Spleen (tissue), 11 donors: ENCODE measurements at regions not wholly inside any gene's neighbourhood (a gene's known extent, or its start where the extent isn't known, plus 50 kb on each side); places are given as distances from the start of the nearest gene placed in this dataset.

ENCODE experiments used
- DNase-seq: peaks from one replicate; pipeline ENCODE4 v3.0.0-alpha.2; 2020
- H3K27ac ChIP-seq, 8 donors: fragments of 200-600 bp; sonication (generic) in 7 of 8; 1 replicate in 4 of 8; 2 replicates in 4 of 8; pipeline versions ENCODE4 v1.5.0 to v1.8.0; 2016 to 2021; ENCODE audit warnings: inconsistent platforms in 4 of 8, mild to moderate bottlenecking in 4 of 8, moderate library complexity in 1 of 8
- H3K27me3 ChIP-seq, 7 donors: fragments of 200-600 bp; sonication (generic) in 6 of 7; replicated peaks in 1 of 7; 1 replicate in 4 of 7; 2 replicates in 3 of 7; pipeline versions ENCODE4 v1.5.0 to v1.8.0; 2016 to 2021; ENCODE audit warnings: inconsistent platforms in 3 of 7, mild to moderate bottlenecking in 1 of 7
- H3K36me3 ChIP-seq, 6 donors: fragments of 200-600 bp; sonication (generic) in 5 of 6; 1 replicate in 4 of 6; 2 replicates in 2 of 6; pipeline versions ENCODE4 v1.5.0 to v1.8.0; 2016 to 2021; ENCODE audit warnings: inconsistent platforms in 2 of 6
- H3K4me1 ChIP-seq, 6 donors: fragments of 200-600 bp; sonication (generic) in 5 of 6; 1 replicate in 3 of 6; 2 replicates in 3 of 6; pipeline versions ENCODE4 v1.5.0 to v1.8.0; 2016 to 2021; ENCODE audit warnings: inconsistent platforms in 3 of 6
- H3K4me3 ChIP-seq, 8 donors: fragments of 200-600 bp; sonication (generic) in 7 of 8; 1 replicate in 4 of 8; 2 replicates in 4 of 8; pipeline versions ENCODE4 v1.5.0 to v1.8.0; 2016 to 2021; ENCODE audit warnings: inconsistent platforms in 4 of 8, mild to moderate bottlenecking in 4 of 8, moderate library complexity in 2 of 8
- H3K9me3 ChIP-seq, 8 donors: fragments of 200-600 bp; sonication (generic) in 7 of 8; 1 replicate in 4 of 8; 2 replicates in 4 of 8; pipeline versions ENCODE4 v1.5.0 to v1.8.0; 2016 to 2021; ENCODE audit warnings: inconsistent platforms in 4 of 8
- CTCF ChIP-seq, 11 experiments: fragments of 200-600 bp in 7 of 11; fragments of 450-650 bp in 4 of 11; sonication (generic) in 4 of 11; IDR thresholded peaks in 8 of 11; conservative IDR thresholded peaks in 3 of 11; 1 replicate in 7 of 11; 2 replicates in 4 of 11; pipeline versions ENCODE4 v1.4.0 to v1.8.0; 2016 to 2021; ENCODE audit warnings: antibody characterized with exemption in 11 of 11, inconsistent platforms in 4 of 11, mild to moderate bottlenecking in 1 of 11
- POLR2A ChIP-seq, 3 donors: fragments of 450-650 bp; IDR thresholded peaks; one replicate each; pipeline ENCODE4 v1.5.1; 2017; ENCODE audit warnings: antibody characterized with exemption in 3 of 3, mild to moderate bottlenecking in 1 of 3
- POLR2AphosphoS5 ChIP-seq, 3 donors: sonication (generic); formaldehyde crosslinking; IDR thresholded peaks; one replicate each; pipeline ENCODE4 v1.5.1; 2017; ENCODE audit warnings: antibody characterized with exemption in 3 of 3
- whole genome bisulfite sequencing, 5 donors: extraction: QIAGEN DNeasy Blood & Tissue Kit in 3 of 5; methylation state at CpG; one replicate each; pipeline versions ENCODE4 v1.1.5 to v1.1.7; 2013 to 2018; 5-methylcytosine and 5-hydroxymethylcytosine counted together
- intact Hi-C: fragments of 100-400 bp; cut with DNase I; formaldehyde crosslinking; loops from one replicate; pipeline ENCODE4 v1.15.0; 2023; ENCODE audit warnings: low total_unique reads
- donor health status: healthy with polysubstance abuse.
- donor health status: DM: no; HTN: no; CAD: no; lungs with moderate emphysema.
- donor health status: DM: no; HTN: no; CAD: no.
- donor health status: Bipolar disorder and iron deficiency.
- donor health status: healthy.
- donor health status: DM: no; HTN: no; CAD: no.
- donor health status: DM: yes; HTN: yes; CAD: no.

DNA sequence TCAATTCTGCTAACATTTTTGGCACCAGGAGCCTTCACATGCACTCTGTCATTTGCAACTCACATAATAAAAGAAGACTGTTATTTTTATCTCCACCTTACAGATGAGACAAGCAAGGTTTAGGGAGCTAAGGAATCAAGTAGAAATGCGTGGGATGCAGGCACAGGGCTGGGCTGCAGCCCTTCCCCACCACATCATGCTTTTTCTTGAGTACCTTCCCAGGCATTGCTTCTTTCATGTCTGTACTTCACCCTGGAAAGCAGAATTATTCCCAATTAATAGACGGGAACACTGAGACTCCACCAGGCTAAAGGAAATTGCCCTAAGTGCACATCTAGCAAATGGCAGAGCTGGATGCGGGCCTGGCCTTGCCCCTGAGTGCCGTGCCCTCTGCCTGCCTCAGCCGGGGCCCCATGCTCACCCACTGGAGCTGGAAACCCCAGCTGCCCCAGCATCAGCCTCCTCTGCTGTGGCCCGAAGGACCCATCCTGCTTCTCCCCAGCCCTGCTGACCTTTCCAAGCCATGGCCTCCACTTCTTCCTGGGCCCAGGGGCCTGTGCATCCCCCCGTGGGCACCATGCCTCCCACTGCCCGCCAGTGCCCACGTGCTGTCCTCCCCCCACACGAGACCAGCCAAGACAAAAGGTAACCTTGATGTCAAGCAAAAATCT lies 257.5 kb downstream of the TOMM20 start:
- H3K4me3 ChIP-seq, result no peak overlapping the region
- no peaks in the 10 kb centered on the region for H3K36me3 ChIP-seq
- H3K9me3 ChIP-seq, result no peaks in the 10 kb centered on the region
- H3K27me3 ChIP-seq, result no peaks in the 10 kb centered on the region
- WGBS, 5 donors, result 77 to 89% (median 82%) methylated on average over 8 to 10 of the region's 10 CpGs
- no peak for DNase-seq
- no peak for TF ChIP-seq CTCF (IDR thresholded peaks at IDR 0.05 in 8 of 11, conservative IDR thresholded peaks at IDR 0.05 in 3 of 11)
- no peak for TF ChIP-seq POLR2AphosphoS5 (IDR thresholded peaks at IDR 0.05)
- no peak for TF ChIP-seq POLR2A (IDR thresholded peaks at IDR 0.05)
- H3K4me1 ChIP-seq, result peaks cover under 1 to 48% (median 10%) of the 10 kb centered on the region in 6 donors
- H3K27ac ChIP-seq, result no peak overlapping the region
- intact Hi-C loops, result no loop called here

DNA sequence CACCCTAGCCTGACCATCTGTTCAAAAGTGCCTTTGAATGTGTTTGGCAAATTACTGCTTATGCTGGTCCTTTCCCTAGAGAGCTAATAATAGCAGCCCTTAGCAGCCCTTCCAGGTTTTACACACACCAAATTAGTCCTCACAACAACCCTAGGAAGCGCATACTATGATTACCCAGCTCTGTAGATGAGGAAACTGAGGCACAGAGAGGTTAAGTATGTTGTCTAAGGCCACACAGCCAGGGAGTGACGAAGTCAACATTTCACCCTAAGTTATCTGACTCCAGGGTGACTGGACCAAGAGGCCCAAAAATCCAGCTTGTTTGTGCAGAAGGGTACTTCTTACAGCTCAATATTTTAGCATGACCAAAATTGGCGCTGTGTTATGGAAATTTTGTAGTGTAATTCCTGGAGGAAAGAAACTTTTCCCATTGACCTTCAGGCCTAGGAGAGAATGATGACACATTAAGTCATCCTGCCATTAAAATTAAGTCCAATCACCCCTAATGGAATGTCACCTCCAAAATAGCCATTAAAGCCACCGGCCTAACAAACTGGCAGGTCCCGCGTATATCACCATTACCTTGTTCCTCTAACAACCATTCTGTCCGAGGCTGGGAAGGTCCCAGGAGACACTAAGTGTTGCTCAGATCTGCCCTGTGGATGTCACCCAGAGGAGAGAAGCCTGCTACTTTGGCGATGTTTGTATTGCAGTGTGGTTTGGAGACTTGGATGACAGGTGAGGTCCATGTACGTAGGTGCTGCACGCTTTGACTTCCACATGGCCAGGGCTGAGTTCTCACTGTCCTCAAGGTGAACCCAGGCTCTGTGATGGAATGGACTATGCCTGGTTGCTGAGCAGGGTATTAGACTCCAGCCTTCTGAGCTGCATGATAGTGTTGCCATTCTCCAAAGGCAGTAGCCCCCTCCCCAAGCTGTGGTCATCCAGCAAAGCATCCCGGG lies 258.3 kb downstream of the TOMM20 start:
- Histone ChIP-seq H3K27ac (no peak overlapping the region), H3K4me3 (no peak overlapping the region), H3K9me3 (no peaks in the 10 kb centered on the region), H3K4me1 (peaks cover 0 to 41% (median 3%) of the 10 kb centered on the region in 6 donors), H3K27me3 (no peaks in the 10 kb centered on the region), H3K36me3 (no peaks in the 10 kb centered on the region)
- intact Hi-C loops, result no loop called here
- no peak for TF ChIP-seq POLR2A (IDR thresholded peaks at IDR 0.05)
- TF ChIP-seq POLR2AphosphoS5 (IDR thresholded peaks at IDR 0.05), result no peak
- no peak for TF ChIP-seq CTCF (IDR thresholded peaks at IDR 0.05 in 8 of 11, conservative IDR thresholded peaks at IDR 0.05 in 3 of 11)
- DNase-seq, result no peak
- WGBS, 5 donors, result 90 to 93% (median 90%) methylated on average over 10 to 11 of the region's 11 CpGs

DNA sequence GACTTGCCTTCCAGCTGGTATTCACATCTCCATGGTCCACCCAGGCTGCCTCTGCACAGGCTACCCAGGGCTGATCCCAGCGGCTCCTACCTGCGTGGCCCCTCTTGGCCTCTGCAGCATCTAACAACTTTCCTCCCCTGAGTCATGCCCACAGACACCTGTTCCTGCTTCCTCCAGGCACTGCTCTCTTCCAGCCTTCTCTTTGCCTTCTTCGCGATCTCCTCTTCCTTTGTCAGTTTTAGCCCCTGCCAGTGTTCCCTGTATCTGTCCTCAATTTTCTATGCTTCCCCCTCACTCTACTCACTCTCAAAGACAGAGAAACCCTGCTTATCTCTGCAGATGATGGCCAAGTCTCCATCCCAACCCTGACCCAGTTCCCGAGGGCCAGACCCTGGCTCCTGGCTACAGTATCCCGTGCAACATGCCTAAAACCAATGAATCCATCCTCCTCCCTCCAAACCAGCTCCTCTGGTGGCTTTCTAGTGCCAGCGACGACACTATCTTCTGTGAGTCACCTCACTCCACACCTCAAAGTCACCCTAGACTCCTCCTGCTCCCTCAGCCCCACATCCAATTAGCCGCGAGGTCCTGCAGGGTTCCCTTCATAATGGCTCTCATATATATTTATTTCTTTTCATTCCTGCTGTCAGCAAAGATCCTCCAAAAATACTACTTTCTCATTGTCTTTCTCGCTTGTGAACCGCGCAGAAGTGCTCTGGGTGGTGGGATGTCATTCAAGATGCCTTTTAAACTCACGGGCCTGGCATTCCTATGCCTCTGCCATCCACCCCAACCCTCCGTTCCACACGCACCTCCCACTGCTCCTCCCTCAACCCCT lies 259.2 kb downstream of the TOMM20 start:
- TF ChIP-seq CTCF (IDR thresholded peaks at IDR 0.05 in 8 of 11, conservative IDR thresholded peaks at IDR 0.05 in 3 of 11) (no peak), POLR2A (IDR thresholded peaks at IDR 0.05) (no peak), POLR2AphosphoS5 (IDR thresholded peaks at IDR 0.05) (no peak)
- Histone ChIP-seq H3K27ac (no peak overlapping the region), H3K4me3 (no peak overlapping the region), H3K4me1 (peaks cover 0 to 32% (median 3%) of the 10 kb centered on the region in 6 donors), H3K9me3 (no peaks in the 10 kb centered on the region), H3K36me3 (no peaks in the 10 kb centered on the region), H3K27me3 (no peaks in the 10 kb centered on the region)
- 82 to 91% (median 88%) methylated on average over 16 of the region's 16 CpGs for WGBS, 5 donors
- DNase-seq, result no peak
- intact Hi-C loops, result no loop called here
